Pancreas (tissue), 10 donors: ENCODE measurements at regions not wholly inside any gene's neighbourhood (a gene's known extent, or its start where the extent isn't known, plus 50 kb on each side); places are given as distances from the start of the nearest gene placed in this dataset.
A peak's percentile ranks its signal among the peaks of the same experiment; 100 is the strongest.
"Not testable (repeated sequence)": the region's sequence is repeated elsewhere in the genome, so short reads cannot be mapped to it uniquely, and the experiment has no call there.

Experiments used
- ATAC-seq, 4 donors: fragments of 200-7000 bp; cut with Tn5 transposase; one replicate each; pipeline versions ENCODE4 v1.8.0 to v1.9.1; 2020; ENCODE audit warnings: mild to moderate bottlenecking in 4 of 4, moderate library complexity in 4 of 4
- DNase-seq, 6 donors: peaks; one replicate each; pipeline ENCODE4 v3.0.0-alpha.2; 2020
- FAIRE-seq: peaks from 2 replicates; lab custom pipeline; 2012; peaks lifted over from hg19 to GRCh38; lab: Jason Lieb, UNC
- H3K27ac ChIP-seq, 4 donors: fragments of 200-600 bp; sonication (generic); 1 replicate in 3 of 4; 2 replicates in 1 of 4; pipeline versions ENCODE4 v1.5.0 to v1.8.0; 2020
- H3K27me3 ChIP-seq, 4 donors: fragments of 200-600 bp; one replicate each; pipeline ENCODE4 v1.8.0; 2021
- H3K36me3 ChIP-seq, 3 donors: fragments of 200-600 bp; sonication (generic) in 1 of 3; one replicate each; pipeline versions ENCODE4 v1.5.0 to v1.8.0; 2020 to 2021
- H3K4me1 ChIP-seq, 3 donors: fragments of 200-600 bp; one replicate each; pipeline ENCODE4 v1.8.0; 2021
- H3K4me3 ChIP-seq, 4 donors: fragments of 200-600 bp; sonication (generic) in 2 of 4; one replicate each; pipeline versions ENCODE4 v1.5.0 to v1.8.0; 2020 to 2021
- H3K9me3 ChIP-seq, 4 donors: fragments of 200-600 bp; one replicate each; pipeline ENCODE4 v1.8.0; 2021
- CTCF ChIP-seq, 4 donors: fragments of 200-600 bp; sonication (generic) in 3 of 4; IDR thresholded peaks; one replicate each; pipeline versions ENCODE4 v1.5.0 to v1.8.0; 2021; ENCODE audit warnings: antibody characterized with exemption in 4 of 4
- WGBS, 2 donors: extraction: QIAGEN DNeasy Blood & Tissue Kit; methylation state at CpG; one replicate each; pipeline ENCODE4 v1.1.7; 2013; 5-methylcytosine and 5-hydroxymethylcytosine counted together
- intact Hi-C, 3 donors: fragments of 100-400 bp; cut with DNase I; formaldehyde crosslinking; loops; one replicate each; pipeline versions ENCODE4 v1.11.1 to v1.14.2; 2022
- donor health status: healthy with polysubstance abuse.
- donor health status: DM: no; HTN: no; CAD: no; lungs with moderate emphysema.
- donor health status: DM: no; HTN: no; CAD: no.
- donor health status: control.
- donor health status: control.
- donor health status: Bipolar disorder and iron deficiency.
- donor health status: DM: yes; HTN: yes; CAD: no.
- donor health status: DM: no; HTN: no; CAD: no.
- donor health status: DM: no; HTN: no; CAD: no.
- donor health status: DM: yes; HTN: yes; CAD: no.

DNA sequence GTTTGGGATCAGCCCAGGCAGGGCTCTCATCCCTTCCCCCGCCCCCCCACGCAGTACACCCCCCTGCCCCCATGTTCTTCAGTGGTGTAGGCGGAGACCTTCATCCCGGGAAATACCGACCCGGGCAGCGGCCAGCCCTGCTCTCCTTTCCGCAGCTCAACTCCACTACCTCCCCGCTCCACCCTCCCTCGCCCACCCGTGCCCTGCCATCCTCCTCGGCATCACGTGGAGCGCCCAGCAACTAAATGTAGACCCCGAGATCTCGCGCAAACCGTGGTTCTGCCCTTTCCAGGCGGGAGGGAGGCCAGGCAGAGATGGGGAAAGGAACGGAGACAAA, 1932.2 kb upstream of the DEFB115 start:
- intact Hi-C loops, result no loop called here
- H3K4me3 ChIP-seq, result no peak overlapping the region
- TF ChIP-seq CTCF (IDR thresholded peaks at IDR 0.05), result no peak
- no peak for FAIRE-seq
- no peaks in the 10 kb centered on the region for H3K4me1 ChIP-seq
- H3K27ac ChIP-seq, result no peak overlapping the region
- DNase-seq, result peak in 1 of 6 donors; percentile 54
- no peaks in the 10 kb centered on the region for H3K36me3 ChIP-seq
- no peaks in the 10 kb centered on the region for H3K9me3 ChIP-seq
- 44 to 64% methylated on average over 20 of the region's 20 CpGs for WGBS, 2 donors
- ATAC-seq, result no peak
- no peaks in the 10 kb centered on the region for H3K27me3 ChIP-seq

- FAIRE-seq, result not testable (repeated sequence)
Measured at GRCh38 chr20:29325781-29326180, 1931.7 kb upstream of the DEFB115 start.

DNA sequence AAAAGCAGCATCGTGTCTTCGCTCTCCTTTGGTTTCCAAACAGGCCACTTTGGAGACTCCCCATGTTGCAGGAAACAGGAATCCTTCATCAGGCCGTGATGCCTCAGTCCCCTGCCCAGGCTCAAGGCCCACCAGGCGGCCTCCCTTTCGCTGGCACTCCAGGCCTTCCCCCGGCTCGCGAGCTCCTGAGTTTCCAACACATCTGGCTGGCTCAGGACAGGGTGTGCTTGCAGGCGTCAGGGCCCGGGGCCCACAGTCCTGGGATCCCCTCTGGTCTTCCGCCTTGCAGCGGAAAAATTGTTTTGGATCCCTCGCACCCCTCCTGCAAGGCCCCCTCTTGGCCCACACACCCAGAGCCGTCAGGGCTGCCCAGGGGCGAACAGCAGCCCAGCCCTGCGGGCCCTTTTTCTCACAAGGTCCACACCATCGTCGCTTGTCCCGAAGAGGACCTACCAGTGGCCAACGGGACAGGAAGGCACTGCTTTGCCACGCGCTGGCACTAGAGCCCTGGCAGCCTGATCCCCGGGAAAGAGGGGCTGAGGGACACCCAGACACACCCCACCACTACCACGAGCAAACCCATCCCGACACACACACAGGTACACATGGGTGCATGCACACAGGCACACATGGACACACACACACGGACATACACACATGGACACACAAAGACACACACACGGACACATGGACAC, 1930.9 kb upstream of the DEFB115 start:
- DNase-seq (peak in 2 of 6 donors; percentile 62 to 79), ATAC-seq (peak in 1 of 4 donors; percentile 52)

More at GRCh38 chr20:29325781-29326180, 1931.7 kb upstream of the DEFB115 start:
- H3K27ac ChIP-seq, H3K9me3 ChIP-seq, intact Hi-C loops, H3K4me1 ChIP-seq, H3K27me3 ChIP-seq, DNase-seq, H3K4me3 ChIP-seq, H3K36me3 ChIP-seq, ATAC-seq: not testable (repeated sequence)
- 30 to 76% methylated on average over 13 to 15 of the region's 17 CpGs for WGBS, 2 donors

DNA sequence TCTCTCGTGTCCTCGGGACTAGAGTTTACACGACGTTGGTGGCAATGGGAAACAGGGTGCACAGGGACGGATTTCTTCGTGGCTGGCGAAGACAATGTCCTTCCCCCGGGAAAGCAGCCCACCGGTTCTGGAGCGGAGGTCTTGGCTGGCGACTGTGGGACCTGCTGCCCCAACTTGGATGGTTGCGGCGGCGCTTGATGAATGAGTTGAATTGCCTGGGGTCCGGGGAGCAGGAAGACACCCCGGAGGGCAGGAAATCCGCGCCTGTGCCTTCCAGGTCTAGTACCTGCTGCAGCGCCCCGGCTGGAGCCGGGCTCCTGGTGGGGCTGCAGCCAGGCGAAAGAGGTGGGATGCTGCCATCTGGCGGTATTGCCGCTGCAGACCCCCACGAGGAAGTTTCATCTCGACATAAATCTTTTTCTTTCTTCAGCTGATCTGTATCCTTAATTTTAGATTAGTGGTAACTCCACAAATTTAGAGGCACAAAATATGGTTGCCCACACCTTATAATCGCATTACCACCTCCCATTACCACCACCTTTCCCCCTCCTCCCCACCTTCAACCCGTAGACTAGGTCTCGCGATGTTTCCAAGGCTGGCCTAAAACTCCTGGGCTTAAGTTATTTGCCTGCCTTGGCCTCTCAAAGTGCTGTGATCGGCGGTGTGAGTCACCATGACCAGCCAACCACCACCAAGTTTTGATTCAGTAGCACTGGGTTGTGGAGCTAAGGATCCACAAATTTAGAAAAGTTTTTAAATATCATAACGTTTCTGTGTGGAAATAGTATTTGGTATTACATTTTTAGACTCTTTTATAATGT, 1929.7 kb upstream of the DEFB115 start:
- H3K27ac ChIP-seq, FAIRE-seq, H3K36me3 ChIP-seq, H3K4me1 ChIP-seq, H3K4me3 ChIP-seq, ATAC-seq, H3K9me3 ChIP-seq, H3K27me3 ChIP-seq, intact Hi-C loops: not testable (repeated sequence)
- DNase-seq, result peak in 2 of 6 donors; percentile 64 to 74
- WGBS, 2 donors, result 25 to 36% methylated on average over 32 to 33 of the region's 33 CpGs

More for the DNA sequence above, 1930.9 kb upstream of the DEFB115 start:
- intact Hi-C loops, result no loop called here
- 49 to 68% methylated on average over 27 of the region's 27 CpGs for WGBS, 2 donors
- Histone ChIP-seq H3K27me3 (peaks cover 0 to 4% (median 0%) of the 10 kb centered on the region in 4 donors), H3K27ac (no peak overlapping the region), H3K9me3 (no peaks in the 10 kb centered on the region), H3K36me3 (no peaks in the 10 kb centered on the region), H3K4me1 (no peaks in the 10 kb centered on the region), H3K4me3 (no peak overlapping the region)
- FAIRE-seq, result no peak
- no peak for TF ChIP-seq CTCF (IDR thresholded peaks at IDR 0.05)

DNA sequence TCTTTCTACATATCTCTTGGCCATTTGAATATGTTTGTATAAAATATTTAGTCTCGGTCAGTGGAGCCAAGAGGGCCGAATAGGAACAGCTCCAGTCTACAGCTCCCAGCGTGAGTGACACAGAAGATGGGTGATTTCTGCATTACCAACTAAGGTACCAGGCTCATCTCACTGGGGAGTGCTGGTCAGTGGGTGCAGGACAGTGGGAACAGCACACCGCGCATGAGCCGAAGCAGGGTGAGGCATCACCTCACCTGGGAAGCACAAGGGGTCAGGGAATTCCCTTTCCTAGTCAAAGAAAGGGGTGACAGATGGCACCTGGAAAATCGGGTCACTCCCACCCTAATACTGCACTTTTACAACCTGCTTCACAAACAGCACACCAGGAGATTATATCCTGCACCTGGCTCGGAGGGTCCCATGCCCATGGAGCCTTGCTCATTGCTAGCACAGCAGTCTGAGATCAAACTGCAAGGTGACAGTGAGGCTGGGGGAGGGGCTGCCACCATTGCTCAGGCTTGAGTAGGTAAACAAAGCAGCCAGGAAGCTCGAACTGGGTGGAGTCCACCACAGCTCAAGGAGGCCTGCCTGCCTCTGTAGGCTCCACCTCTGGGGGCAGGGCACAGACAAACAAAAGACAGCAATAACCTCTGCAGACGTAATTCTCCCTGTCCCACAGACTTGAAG, 1926.9 kb upstream of the DEFB115 start:
- H3K27ac ChIP-seq, H3K4me3 ChIP-seq, H3K27me3 ChIP-seq, DNase-seq, ATAC-seq, FAIRE-seq, intact Hi-C loops, H3K9me3 ChIP-seq, H3K36me3 ChIP-seq, H3K4me1 ChIP-seq: not testable (repeated sequence)
- WGBS, 2 donors, result 34 to 42% methylated on average over 10 of the region's 10 CpGs

GRCh38 chr20:29349836-29350235, 1907.6 kb upstream of the DEFB115 start:
- no peak for TF ChIP-seq CTCF (IDR thresholded peaks at IDR 0.05)
- no peak overlapping the region for H3K27ac ChIP-seq
- H3K9me3 ChIP-seq, result no peaks in the 10 kb centered on the region
- H3K36me3 ChIP-seq, result no peaks in the 10 kb centered on the region
- intact Hi-C loops, result no loop called here
- H3K4me3 ChIP-seq, result no peak overlapping the region
- no peaks in the 10 kb centered on the region for H3K27me3 ChIP-seq
- no peak for DNase-seq
- 54 to 58% methylated on average over 14 of the region's 14 CpGs for WGBS, 2 donors
- no peaks in the 10 kb centered on the region for H3K4me1 ChIP-seq
- FAIRE-seq, result no peak
- no peak for ATAC-seq

DNA sequence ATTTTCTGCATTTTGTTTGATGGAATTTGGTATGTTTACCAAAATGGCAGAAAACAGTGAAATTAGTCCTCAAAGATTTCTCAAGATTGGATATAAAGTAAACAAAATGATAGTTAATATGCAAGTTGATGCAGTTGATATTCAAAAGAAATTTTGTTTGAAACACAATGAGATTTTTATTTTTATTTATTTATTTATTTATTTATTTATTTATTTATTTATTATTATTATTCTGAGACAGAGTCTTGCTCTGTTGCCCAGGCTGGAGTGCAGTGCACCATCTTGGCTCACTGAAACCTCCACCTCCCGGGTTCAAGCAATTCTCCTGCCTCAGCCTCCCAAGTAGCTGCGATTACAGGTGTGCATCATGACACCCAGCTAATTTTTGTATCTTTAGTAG, 1881.5 kb upstream of the DEFB115 start:
- WGBS, 2 donors, result 30 to 64% methylated on average over 2 of the region's 2 CpGs
- H3K27ac ChIP-seq, H3K4me3 ChIP-seq, H3K4me1 ChIP-seq, ATAC-seq, H3K9me3 ChIP-seq, DNase-seq, H3K27me3 ChIP-seq, H3K36me3 ChIP-seq, FAIRE-seq, intact Hi-C loops: not testable (repeated sequence)

DNA sequence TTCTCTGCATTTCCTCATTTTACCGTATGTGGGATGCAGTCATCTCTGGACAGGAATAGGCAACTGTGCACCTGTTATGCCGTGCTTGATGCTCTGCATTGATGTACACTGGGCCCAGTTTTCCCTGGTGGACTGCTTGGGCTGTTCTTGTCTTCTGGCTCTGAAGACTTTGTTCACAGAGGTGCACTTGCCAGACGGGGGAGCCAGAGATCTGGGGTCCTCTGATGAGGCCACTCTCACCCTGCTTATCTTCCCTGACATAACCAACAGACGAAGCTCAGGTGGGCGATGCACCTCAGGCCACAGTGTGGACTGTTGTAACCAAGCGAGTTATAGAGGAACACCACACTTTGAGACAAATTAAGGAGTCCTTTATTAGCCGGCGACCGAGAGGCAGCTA, 1864.6 kb upstream of the DEFB115 start:
- H3K9me3 ChIP-seq, H3K27ac ChIP-seq, ATAC-seq, DNase-seq, H3K4me1 ChIP-seq, FAIRE-seq, H3K4me3 ChIP-seq, intact Hi-C loops, H3K27me3 ChIP-seq, H3K36me3 ChIP-seq: not testable (repeated sequence)
- WGBS, 2 donors, result 31 to 46% methylated on average over 9 of the region's 9 CpGs
